NT2/D1 (cell line): ENCODE measurements at regions not wholly inside any gene's neighbourhood (a gene's known extent, or its start where the extent isn't known, plus 50 kb on each side); places are given as distances from the start of the nearest gene placed in this dataset.

Source experiments
- YY1 ChIP-seq: IDR thresholded peaks from 2 replicates; pipeline ENCODE4 v1.6.1; 2011; ENCODE audit not compliant: insufficient read length, insufficient read depth
- ZNF274 ChIP-seq: IDR thresholded peaks from 2 replicates; pipeline ENCODE4 v1.6.1; 2011; ENCODE audit warnings: mild to moderate bottlenecking, low read depth, low read length

- no peak for TF ChIP-seq ZNF274
- no peak for TF ChIP-seq YY1
Measured at GRCh38 chr22:48338793-48339705, 1488.6 kb downstream of the BRD1 start.
